H1 (cell line): ENCODE measurements at regions not wholly inside any gene's neighbourhood (a gene's known extent, or its start where the extent isn't known, plus 50 kb on each side); places are given as distances from the start of the nearest gene placed in this dataset.

Source experiments
- CTCF ChIA-PET: fragments of 300-600 bp; sonication (Branson Sonifier 250); formaldehyde crosslinking; loops from one replicate; lab custom pipeline; 2021; ENCODE audit not compliant: partially characterized antibody; lab: Charles Lee
- POLR2A ChIA-PET: fragments of 300-600 bp; sonication (Branson Sonifier 250); formaldehyde crosslinking; loops from one replicate; lab custom pipeline; 2021; ENCODE audit warnings: inconsistent platforms; ENCODE audit not compliant: partially characterized antibody; lab: Charles Lee
- DNase-seq, 2 experiments: peaks; one replicate each; pipeline versions ENCODE4 v3.0.0 to v3.0.0-alpha.2; 2010 to 2022; ENCODE audit warnings: low spot score in 2 of 2, low read depth in 1 of 2, mixed read lengths in 1 of 2
- FAIRE-seq: peaks from 2 replicates; lab custom pipeline; 2011; peaks lifted over from hg19 to GRCh38; lab: Jason Lieb, UNC
- H2AFZ ChIP-seq: 2 replicates; pipeline ENCODE4 v1.8.1; 2012; ENCODE audit warnings: low read length, inconsistent platforms
- H2AK5ac ChIP-seq: 2 replicates; pipeline ENCODE4 v1.6.1; 2013; ENCODE audit warnings: low read depth, low read length
- H2BK120ac ChIP-seq: replicated peaks from 2 replicates; pipeline ENCODE3; 2013; ENCODE audit warnings: low read depth, low read length, inconsistent platforms
- H2BK12ac ChIP-seq: 2 replicates; pipeline ENCODE4 v1.6.1; 2013; ENCODE audit warnings: low read depth, low read length
- H2BK15ac ChIP-seq: 2 replicates; pipeline ENCODE4 v1.6.1; 2013; ENCODE audit warnings: low read length
- H2BK20ac ChIP-seq: 2 replicates; pipeline ENCODE4 v1.6.1; 2013; ENCODE audit warnings: low read length
- H2BK5ac ChIP-seq: 2 replicates; pipeline ENCODE4 v1.6.1; 2013; ENCODE audit warnings: low read depth, low read length
- H3K14ac ChIP-seq: 2 replicates; pipeline ENCODE4 v1.6.1; 2013; ENCODE audit warnings: inconsistent platforms; ENCODE audit not compliant: insufficient read length
- H3K18ac ChIP-seq: 2 replicates; pipeline ENCODE4 v1.6.1; 2013; ENCODE audit warnings: low read length; ENCODE audit errors: extremely low read depth
- H3K23ac ChIP-seq: 2 replicates; pipeline ENCODE4 v1.6.1; 2013; ENCODE audit warnings: inconsistent platforms; ENCODE audit not compliant: insufficient read length
- H3K23me2 ChIP-seq: 2 replicates; pipeline ENCODE4 v1.6.1; 2013; ENCODE audit warnings: low read depth, low read length
- H3K27ac ChIP-seq: 2 replicates; pipeline ENCODE4 v1.6.1; 2011; ENCODE audit warnings: low read depth, low read length, inconsistent platforms
- H3K27me3 ChIP-seq, 4 experiments: replicated peaks in 1 of 4; 1 replicate in 1 of 4; 2 replicates in 3 of 4; pipeline versions ENCODE4 v1.6.1 to v1.8.1; 2011 to 2013; ENCODE audit warnings: low read length in 3 of 4, mild to moderate bottlenecking in 3 of 4, inconsistent platforms in 2 of 4, mixed read lengths in 2 of 4, moderate library complexity in 1 of 4; ENCODE audit not compliant: control insufficient read depth in 3 of 4, insufficient read depth in 3 of 4; ENCODE audit errors: extremely low read depth in 1 of 4
- H3K36me3 ChIP-seq, 4 experiments: 2 replicates each; pipeline versions ENCODE4 v1.6.1 to v1.8.1; 2011 to 2013; ENCODE audit warnings: mild to moderate bottlenecking in 4 of 4, low read length in 3 of 4, moderate library complexity in 2 of 4, control low read depth in 1 of 4, inconsistent platforms in 1 of 4; ENCODE audit not compliant: insufficient read depth in 4 of 4, control insufficient read depth in 2 of 4
- H3K4ac ChIP-seq: replicated peaks from 2 replicates; pipeline ENCODE3; 2013; ENCODE audit warnings: low read length, low read depth, mixed read lengths, inconsistent platforms; ENCODE audit not compliant: insufficient read length
- H3K4me1 ChIP-seq, 4 experiments: replicated peaks in 1 of 4; 1 replicate in 1 of 4; 2 replicates in 3 of 4; pipeline versions ENCODE4 v1.6.1 to v1.8.1; 2011 to 2013; ENCODE audit warnings: low read length in 3 of 4, inconsistent platforms in 2 of 4, mixed read lengths in 1 of 4; ENCODE audit not compliant: insufficient read depth in 4 of 4, control insufficient read depth in 3 of 4
- H3K4me2 ChIP-seq, 2 experiments: 2 replicates each; pipeline versions ENCODE4 v1.6.1 to v1.8.1; 2011 to 2013; ENCODE audit warnings: low read depth in 2 of 2, low read length in 2 of 2, control low read depth in 1 of 2, inconsistent platforms in 1 of 2, mild to moderate bottlenecking in 1 of 2; ENCODE audit not compliant: insufficient read depth in 1 of 2
- H3K4me3 ChIP-seq, 4 experiments: fragments of 200-600, 300-600 bp in 1 of 4; sonication (generic), shearing (Covaris generic), sonication (Bioruptor Twin) in 1 of 4; 2 replicates each; pipeline versions ENCODE4 v1.5.1 to v1.8.1; 2011 to 2016; ENCODE audit warnings: low read length in 4 of 4, low read depth in 3 of 4, control low read depth in 2 of 4, inconsistent platforms in 2 of 4, mild to moderate bottlenecking in 2 of 4, mixed read lengths in 1 of 4, moderate library complexity in 1 of 4; ENCODE audit not compliant: insufficient read depth in 2 of 4; ENCODE audit errors: extremely low read depth in 1 of 4
- H3K56ac ChIP-seq: replicated peaks from 2 replicates; pipeline ENCODE3; 2013; ENCODE audit warnings: low read depth, mild to moderate bottlenecking, mixed read lengths, low read length, inconsistent platforms; ENCODE audit not compliant: insufficient read length
- H3K79me1 ChIP-seq: 2 replicates; pipeline ENCODE4 v1.6.1; 2013; ENCODE audit warnings: low read depth, low read length, control low read depth
- H3K79me2 ChIP-seq, 2 experiments: 2 replicates each; pipeline versions ENCODE4 v1.6.1 to v1.8.1; 2012 to 2013; ENCODE audit warnings: low read length in 2 of 2, mild to moderate bottlenecking in 2 of 2, inconsistent platforms in 1 of 2; ENCODE audit not compliant: insufficient read depth in 2 of 2, control insufficient read depth in 1 of 2
- H3K9ac ChIP-seq, 4 experiments: replicated peaks in 1 of 4; 1 replicate in 1 of 4; 2 replicates in 3 of 4; pipeline versions ENCODE4 v1.6.1 to v1.8.1; 2011 to 2013; ENCODE audit warnings: low read depth in 3 of 4, low read length in 3 of 4, control low read depth in 2 of 4, mild to moderate bottlenecking in 2 of 4, moderate library complexity in 2 of 4, inconsistent platforms in 1 of 4; ENCODE audit errors: extremely low read depth in 1 of 4
- H3K9me3 ChIP-seq, 2 experiments: 2 replicates each; pipeline versions ENCODE4 v1.6.1 to v1.8.1; 2012 to 2013; ENCODE audit warnings: mild to moderate bottlenecking in 2 of 2, moderate library complexity in 2 of 2, control low read depth in 1 of 2, inconsistent platforms in 1 of 2, low read depth in 1 of 2, low read length in 1 of 2, mixed read lengths in 1 of 2; ENCODE audit not compliant: insufficient read depth in 2 of 2
- H4K20me1 ChIP-seq, 2 experiments: replicated peaks in 1 of 2; 2 replicates each; pipeline versions ENCODE3 to v1.8.1; 2011 to 2013; ENCODE audit warnings: inconsistent platforms in 2 of 2, low read length in 2 of 2, mild to moderate bottlenecking in 1 of 2; ENCODE audit not compliant: insufficient read depth in 2 of 2, control insufficient read depth in 1 of 2
- H4K5ac ChIP-seq: 2 replicates; pipeline ENCODE4 v1.6.1; 2013; ENCODE audit warnings: low read length, low read depth, mixed read lengths, inconsistent platforms; ENCODE audit not compliant: insufficient read length
- H4K8ac ChIP-seq: 2 replicates; pipeline ENCODE4 v1.8.0; 2013; ENCODE audit warnings: mild to moderate bottlenecking, moderate library complexity, low read length, inconsistent platforms; ENCODE audit not compliant: insufficient read depth; ENCODE audit errors: extremely low read depth
- H4K91ac ChIP-seq: replicated peaks from 2 replicates; pipeline ENCODE3; 2013; ENCODE audit warnings: low read length, mixed read lengths, inconsistent platforms; ENCODE audit not compliant: insufficient read length
- ATF2 ChIP-seq: IDR thresholded peaks from 2 replicates; pipeline ENCODE4 v1.6.1; 2012; ENCODE audit warnings: low read length, inconsistent platforms
- CBX8 ChIP-seq: fragments of 300-800, 300-1000 bp; sonication (generic); IDR thresholded peaks from 2 replicates; pipeline ENCODE4 v1.7.1; 2016; ENCODE audit warnings: low read depth, low read length, borderline replicate concordance
- CEBPB ChIP-seq: IDR thresholded peaks from 2 replicates; pipeline ENCODE4 v1.6.1; 2012; ENCODE audit warnings: low read depth, low read length
- EGR1 ChIP-seq: IDR thresholded peaks from 2 replicates; pipeline ENCODE4 v1.6.1; 2011; ENCODE audit warnings: low read depth, low read length, borderline replicate concordance
- EZH2 ChIP-seq: fragments of 200-600 bp; sonication (generic); IDR thresholded peaks from 2 replicates; pipeline ENCODE4 v1.7.1; 2012; ENCODE audit warnings: low read depth, mild to moderate bottlenecking, moderate library complexity, low read length, inconsistent platforms; ENCODE audit not compliant: severe bottlenecking
- GABPA ChIP-seq: IDR thresholded peaks from 2 replicates; pipeline ENCODE4 v1.6.1; 2011; ENCODE audit warnings: mild to moderate bottlenecking, low read length, moderate library complexity, borderline replicate concordance; ENCODE audit not compliant: insufficient read depth
- HDAC2 ChIP-seq, 2 experiments: fragments of 300-600 bp in 1 of 2; sonication (generic) in 1 of 2; IDR thresholded peaks; 2 replicates each; pipeline ENCODE4 v1.6.1; 2011 to 2012; ENCODE audit warnings: low read depth in 2 of 2, low read length in 2 of 2, mild to moderate bottlenecking in 2 of 2, moderate library complexity in 2 of 2, borderline replicate concordance in 1 of 2, inconsistent platforms in 1 of 2
- KDM5A ChIP-seq: fragments of 200-600 bp; IDR thresholded peaks from 2 replicates; pipeline ENCODE4 v1.7.1; 2012; ENCODE audit warnings: mild to moderate bottlenecking, low read length, inconsistent platforms, mixed read lengths
- MAFK ChIP-seq: IDR thresholded peaks from 2 replicates; pipeline ENCODE4 v1.6.1; 2012; ENCODE audit warnings: low read depth, mild to moderate bottlenecking, improper control_type of control experiment, low read length
- NANOG ChIP-seq: IDR thresholded peaks from 2 replicates; pipeline ENCODE4 v1.6.1; 2011; ENCODE audit warnings: low read length, low read depth, mild to moderate bottlenecking, inconsistent platforms; ENCODE audit not compliant: insufficient read depth, poor library complexity, severe bottlenecking
- SP1 ChIP-seq: IDR thresholded peaks from 2 replicates; pipeline ENCODE4 v1.6.1; 2011; ENCODE audit warnings: low read depth, low read length
- SP4 ChIP-seq: IDR thresholded peaks from 2 replicates; pipeline ENCODE4 v1.6.1; 2012; ENCODE audit warnings: low read length, inconsistent platforms
- TCF12 ChIP-seq: IDR thresholded peaks from 2 replicates; pipeline ENCODE4 v1.6.1; 2011; ENCODE audit warnings: low read depth, mild to moderate bottlenecking, low read length
- WGBS, 2 experiments: shearing (Covaris generic) in 1 of 2; methylation state at CpG; one replicate each; pipeline versions ENCODE4 v1.1.6 to v1.1.7; 2013 to 2015; ENCODE audit warnings: low lambda C conversion rate in 2 of 2, mixed read lengths in 2 of 2, inconsistent platforms in 1 of 2, low coverage in 1 of 2, missing lambda C conversion rate in 1 of 2; ENCODE audit not compliant: insufficient replicate concordance in 2 of 2, insufficient coverage in 1 of 2, insufficient read length in 1 of 2; ENCODE audit errors: extremely low coverage in 1 of 2, missing lambda C conversion rate in 1 of 2; 5-methylcytosine and 5-hydroxymethylcytosine counted together

GRCh38 chr10:130357951-130358350, 221.8 kb downstream of the GLRX3 start:
- no peak overlapping the region for H3K9ac ChIP-seq
- no peak overlapping the region for H2BK120ac ChIP-seq
- H3K79me2 ChIP-seq, result no peaks in the 10 kb centered on the region
- no peak overlapping the region for H3K4me2 ChIP-seq
- H2BK15ac ChIP-seq, result no peak overlapping the region
- peaks cover 0 to 4% (median 0%) of the 10 kb centered on the region in 4 experiments; a peak in 1 of 7 replicates for H3K4me1 ChIP-seq
- no peak overlapping the region for H3K23ac ChIP-seq
- no peak overlapping the region for H2AK5ac ChIP-seq
- no peaks in the 10 kb centered on the region for H4K20me1 ChIP-seq
- H3K56ac ChIP-seq, result no peak overlapping the region
- WGBS, 2 experiments, result 88% methylated on average over 12 of the region's 12 CpGs; no CpG with 5 or more reads in 1 of the 2 experiments
- H2BK5ac ChIP-seq, result no peak overlapping the region
- DNase-seq, result no peak
- H3K36me3 ChIP-seq, result no peaks in the 10 kb centered on the region
- POLR2A ChIA-PET, result no interaction called here
- H3K23me2 ChIP-seq, result no peaks in the 10 kb centered on the region
- H3K4ac ChIP-seq, result no peak overlapping the region
- H2AFZ ChIP-seq, result no peak overlapping the region
- H3K27ac ChIP-seq, result no peak overlapping the region
- no peak overlapping the region for H4K8ac ChIP-seq
- no peaks in the 10 kb centered on the region; a peak in 1 of 7 replicates for H3K27me3 ChIP-seq
- no peak overlapping the region for H4K5ac ChIP-seq
- H2BK20ac ChIP-seq, result no peak overlapping the region
- H3K4me3 ChIP-seq, result no peak overlapping the region
- CTCF ChIA-PET, result interaction anchor here (0.6 to 1.2 kb wide), 5 partner anchors 9 to 296 kb away, joined by 3 to 5 read pairs (median 3); no protein-coding TSS in a partner anchor
- FAIRE-seq, result no peak
- H3K14ac ChIP-seq, result no peak overlapping the region
- H2BK12ac ChIP-seq, result no peak overlapping the region
- no peaks in the 10 kb centered on the region for H3K79me1 ChIP-seq
- no peak overlapping the region for H4K91ac ChIP-seq
- H3K18ac ChIP-seq, result no peak overlapping the region; the same call in 1 of the 2 replicates
- H3K9me3 ChIP-seq, result no peaks in the 10 kb centered on the region
- no peak for TF ChIP-seq GABPA
- no peak for TF ChIP-seq SP4
- no peak for TF ChIP-seq CEBPB
- no peak for TF ChIP-seq ATF2
- no peak for TF ChIP-seq CBX8
- TF ChIP-seq MAFK, result no peak
- TF ChIP-seq SP1, result no peak
- no peak for TF ChIP-seq NANOG
- TF ChIP-seq EGR1, result no peak
- TF ChIP-seq KDM5A, result no peak
- TF ChIP-seq EZH2, result no peak
- TF ChIP-seq TCF12, result no peak
- TF ChIP-seq HDAC2 (IDR thresholded peaks at IDR 0.05; ENCODE audit: borderline replicate concordance in 1 of 2, low read depth in 2 of 2, low read length in 2 of 2), result no peak
